MV-4-11 (cell line): ENCODE measurements at regions not wholly inside any gene's neighbourhood (a gene's known extent, or its start where the extent isn't known, plus 50 kb on each side); places are given as distances from the start of the nearest gene placed in this dataset.
"Not testable (repeated sequence)": the region's sequence is repeated elsewhere in the genome, so short reads cannot be mapped to it uniquely, and the experiment has no call there.

ENCODE experiments used
- DNase-seq: peaks from one replicate; lab custom pipeline; 2025; lab: John Stamatoyannopoulos, UW

DNA sequence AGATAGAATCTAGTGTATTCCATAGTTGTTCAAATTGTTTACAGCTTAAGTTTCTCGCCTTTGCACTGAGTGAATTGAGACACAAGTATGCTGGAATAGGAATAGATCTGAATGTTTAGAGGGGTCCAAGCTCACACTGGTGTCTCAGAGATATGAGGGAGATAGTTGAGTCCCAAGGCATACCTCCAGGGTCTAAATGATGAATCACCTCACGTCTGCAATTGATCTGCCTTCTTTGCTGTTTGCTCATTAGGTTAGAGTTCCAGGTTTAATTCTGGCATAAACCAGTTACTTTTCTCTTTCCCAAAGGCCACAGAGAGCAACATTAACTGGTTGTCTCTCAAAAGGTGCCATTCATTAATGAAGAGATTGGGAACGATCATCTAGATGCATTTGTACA, 106.3 kb upstream of the MME start:
- no peak for DNase-seq

DNA sequence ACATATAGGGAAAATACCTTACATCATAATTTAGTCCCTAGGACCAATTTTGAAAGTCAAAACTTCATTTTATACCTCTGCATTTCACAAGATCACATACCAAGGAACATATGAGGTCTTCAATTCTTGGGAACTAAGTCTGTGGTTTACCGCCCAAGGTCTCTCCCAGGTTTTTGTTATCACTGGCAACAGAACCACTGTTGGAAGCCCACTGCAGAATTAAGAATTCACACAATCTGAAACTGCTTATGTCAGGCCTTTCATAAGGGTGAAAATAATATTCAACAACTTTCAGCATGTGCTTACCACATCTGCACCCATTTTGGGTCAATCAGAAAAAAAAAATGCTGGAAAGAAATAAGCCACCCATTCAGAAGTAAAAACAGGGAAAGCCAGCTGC, 107.2 kb upstream of the MME start:
- no peak for DNase-seq

DNA sequence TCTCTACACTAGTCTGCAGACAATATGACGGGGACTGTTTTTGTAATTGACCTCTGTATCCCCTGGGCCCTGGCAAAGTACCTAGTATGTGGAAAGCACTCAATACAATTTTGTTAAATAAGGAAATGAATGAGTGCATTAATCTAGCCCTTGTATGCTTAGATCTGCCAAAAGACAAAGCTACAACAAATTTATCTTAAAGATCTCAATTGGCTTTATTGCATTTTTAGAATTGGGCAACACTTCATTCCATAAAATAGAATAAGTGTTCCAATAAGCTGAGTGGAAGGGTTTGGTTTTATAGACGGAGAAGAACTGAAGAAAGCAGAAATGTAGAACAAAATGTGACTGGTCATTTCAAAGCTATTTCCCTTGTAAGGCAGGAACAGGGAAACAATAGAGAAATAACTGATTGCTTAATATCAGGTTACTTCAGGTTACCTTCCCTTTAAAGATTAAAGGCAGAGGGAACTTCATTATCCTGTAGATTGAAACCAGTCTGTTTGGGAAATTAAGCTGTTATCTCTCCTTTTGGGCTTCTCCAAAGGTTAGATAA, 108.3 kb upstream of the MME start:
- no peak for DNase-seq

DNA sequence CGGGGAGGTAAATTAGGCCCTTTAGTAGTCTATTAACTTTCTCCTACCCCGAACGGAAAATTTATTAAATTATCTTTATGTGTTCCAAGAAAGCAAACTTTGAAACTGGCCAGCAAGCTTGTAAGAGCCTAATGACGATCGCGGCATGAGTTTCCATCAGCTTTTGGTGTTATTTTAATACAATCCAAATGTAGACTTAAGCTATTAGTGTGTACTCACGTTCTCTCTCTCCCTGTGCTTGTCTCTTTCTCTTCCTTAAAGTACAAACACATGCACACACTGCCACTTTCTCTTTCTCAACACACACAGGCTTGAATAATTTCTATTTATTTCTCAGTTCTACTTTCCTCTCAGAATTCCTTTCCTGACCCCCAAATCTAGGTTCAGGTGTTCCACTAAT, 108.8 kb upstream of the MME start:
- DNase-seq = no peak

DNA sequence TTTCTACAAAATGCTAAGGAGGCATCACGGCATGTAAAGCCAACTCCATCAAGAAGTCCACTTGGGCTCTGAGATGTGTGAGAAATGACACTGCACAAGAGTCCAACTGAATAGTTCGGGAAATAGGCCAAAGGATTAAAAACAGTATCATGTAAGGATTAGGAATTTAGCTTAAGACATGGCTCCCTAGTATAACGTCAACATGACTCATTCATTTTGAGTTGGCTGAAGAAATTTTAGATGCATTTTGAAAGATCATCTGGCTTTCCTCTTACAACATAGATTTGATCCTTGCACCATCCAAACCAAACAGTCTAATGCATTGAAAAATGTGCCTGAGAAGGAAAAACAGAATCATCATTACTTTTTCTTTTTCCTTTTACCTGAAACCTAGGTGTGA, 109.3 kb upstream of the MME start:
- no peak for DNase-seq

DNA sequence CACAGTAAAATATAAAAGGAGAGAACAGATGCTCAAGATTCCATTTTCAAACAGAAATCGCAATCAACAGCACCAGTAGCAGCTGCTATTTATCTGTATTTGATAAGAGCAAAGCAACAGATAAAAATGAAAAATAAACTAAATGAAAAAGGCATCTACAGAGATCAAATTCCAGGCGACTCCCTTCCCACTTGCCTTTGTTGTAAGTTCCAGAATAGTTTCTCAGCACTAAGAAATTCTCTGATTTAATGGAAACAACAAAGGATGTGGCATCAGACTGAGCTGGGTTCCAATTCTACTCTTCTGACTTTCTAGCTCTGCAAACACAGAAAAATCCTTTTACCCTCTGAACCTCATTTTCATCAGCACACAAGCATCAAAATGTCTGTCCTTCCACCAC, 110.8 kb upstream of the MME start:
- DNase-seq = no peak

DNA sequence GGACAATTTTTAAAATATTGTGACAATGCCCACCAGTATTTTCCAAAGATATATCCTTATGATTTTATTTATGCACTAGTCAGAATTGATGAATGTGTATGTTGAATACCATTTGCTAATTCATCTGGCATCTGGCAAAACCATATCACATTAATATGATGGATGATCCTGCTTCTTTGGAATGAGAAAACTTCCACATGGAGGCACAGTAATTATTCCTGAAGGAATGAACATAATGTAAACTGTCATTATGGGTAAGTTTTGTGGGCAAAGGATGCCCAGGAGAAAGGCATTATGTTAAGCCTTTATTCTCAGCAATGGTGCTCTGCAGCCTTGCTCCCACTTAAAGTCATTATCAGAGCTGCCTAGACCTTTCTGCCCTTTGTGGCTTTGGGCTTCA, 113.0 kb upstream of the MME start:
- DNase-seq = no peak

DNA sequence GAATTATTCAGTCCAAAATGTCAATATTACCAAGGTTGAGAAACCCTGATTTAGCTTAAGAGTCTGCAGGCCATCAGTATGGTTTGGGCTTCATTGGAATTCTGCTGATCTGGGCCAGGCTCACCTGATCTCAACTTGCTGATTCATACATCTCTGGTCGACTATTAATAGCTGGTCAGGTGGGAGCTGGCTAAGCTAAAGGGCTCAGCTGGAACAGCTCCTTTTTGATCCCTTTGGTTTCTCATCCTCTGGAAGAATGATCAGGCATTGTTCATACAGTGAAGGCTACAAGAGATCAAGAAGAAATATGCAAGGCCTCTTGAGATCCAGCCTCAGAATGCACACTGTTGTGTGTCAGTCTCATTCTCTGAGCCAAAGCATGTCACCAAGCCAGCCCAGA, 123.3 kb upstream of the MME start:
- DNase-seq = no peak

DNA sequence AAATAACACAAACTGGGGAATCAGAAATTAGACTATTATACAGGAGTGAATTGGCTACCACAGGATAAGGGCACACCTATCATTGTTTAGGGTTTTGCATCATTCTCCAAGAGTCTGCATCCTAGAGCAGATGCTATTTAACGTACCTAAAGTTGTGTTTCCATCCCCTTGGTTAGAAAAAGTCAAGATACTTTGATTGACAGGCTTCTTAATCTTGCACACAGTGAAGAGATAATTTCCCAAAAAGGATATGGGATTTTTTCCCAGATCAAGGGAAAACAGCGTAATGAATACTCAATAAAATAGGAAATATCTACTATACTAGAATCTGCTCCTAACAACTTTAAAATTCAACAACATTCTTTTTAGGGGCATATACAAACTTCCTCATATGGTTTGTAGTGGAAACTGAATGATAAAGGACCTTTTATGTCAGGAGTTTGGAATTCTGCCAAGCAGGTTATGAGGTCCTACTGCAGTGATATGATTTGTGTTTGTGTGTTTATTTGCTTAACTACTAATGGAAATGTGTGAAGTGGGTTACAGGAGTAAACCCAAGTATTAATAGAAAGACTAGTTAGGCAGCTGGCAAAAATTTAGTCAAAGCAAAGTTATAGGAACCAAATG, 124.1 kb upstream of the MME start:
- no peak for DNase-seq

DNA sequence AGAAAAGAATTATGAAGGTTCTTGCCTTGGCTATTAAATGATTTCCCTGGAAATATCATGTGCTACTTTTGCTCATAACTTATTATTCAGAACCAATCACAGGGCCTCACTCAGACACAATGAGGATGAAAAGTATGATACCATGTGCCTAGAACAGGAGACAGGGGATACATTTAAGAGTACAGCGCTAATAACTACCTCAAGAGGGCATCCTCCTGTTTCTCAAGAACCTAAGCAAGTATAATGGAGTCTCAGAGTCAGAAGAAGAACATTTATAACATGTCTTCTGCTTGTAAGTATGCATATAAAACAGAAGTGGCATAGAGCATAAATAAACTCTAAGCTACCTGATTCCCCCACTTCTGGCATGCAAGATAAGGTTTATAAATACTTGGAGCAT, 125.4 kb upstream of the MME start:
- no peak for DNase-seq

DNA sequence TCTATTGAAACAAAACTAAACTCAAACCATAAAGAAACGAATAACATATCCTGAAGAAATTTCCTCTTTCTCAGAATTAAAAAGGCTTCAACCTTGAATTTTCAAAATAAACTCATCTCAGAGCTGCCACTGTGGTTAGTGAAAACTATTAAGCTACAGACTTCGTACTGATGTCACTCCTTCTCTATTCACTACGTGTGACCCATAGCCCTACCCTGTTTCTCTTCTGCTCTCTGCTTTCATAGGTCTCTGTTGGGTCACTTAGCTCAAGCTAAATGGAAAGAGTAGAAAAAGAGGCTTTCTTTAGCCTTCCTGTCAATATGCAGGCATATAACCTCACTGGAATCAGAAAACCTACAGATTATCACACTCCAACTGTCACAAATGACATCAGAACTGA, 126.6 kb upstream of the MME start:
- no peak for DNase-seq

DNA sequence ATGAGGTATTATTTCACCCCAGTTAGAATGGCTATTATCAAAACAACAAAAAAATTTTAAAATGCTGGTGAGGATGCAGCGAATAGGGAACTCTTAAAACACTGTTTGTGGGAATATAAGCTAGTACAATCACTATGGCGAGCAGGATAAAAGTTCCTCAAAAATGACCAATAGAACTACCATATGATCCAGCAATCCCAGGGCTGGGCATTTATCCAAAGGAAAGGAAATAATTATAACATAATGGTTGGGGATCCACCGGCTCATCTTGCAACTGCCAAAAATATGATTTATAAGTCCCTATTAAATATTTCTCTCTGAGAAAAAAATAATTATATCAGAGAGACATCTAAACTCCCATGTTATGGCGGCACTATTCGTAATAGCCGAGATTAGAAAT, 127.6 kb upstream of the MME start:
- no peak for DNase-seq

DNA sequence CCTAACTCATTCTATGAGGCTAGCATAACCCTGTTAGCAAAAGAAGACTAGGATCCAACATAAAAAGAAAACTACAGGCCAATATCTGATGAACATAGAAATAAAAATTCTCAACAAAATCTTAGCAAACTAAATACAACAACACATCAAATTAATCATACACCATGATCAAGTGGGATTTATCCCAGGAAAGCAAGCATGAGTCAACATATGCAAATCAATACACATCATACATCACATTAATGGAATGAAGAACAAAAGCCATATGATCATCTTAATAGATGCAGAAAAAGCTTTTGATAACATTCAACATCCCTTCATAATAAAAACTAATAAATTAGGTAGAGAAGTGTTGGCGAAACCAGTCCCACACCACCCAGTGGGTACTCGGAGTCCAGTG, 136.1 kb upstream of the MME start:
- no peak for DNase-seq

DNA sequence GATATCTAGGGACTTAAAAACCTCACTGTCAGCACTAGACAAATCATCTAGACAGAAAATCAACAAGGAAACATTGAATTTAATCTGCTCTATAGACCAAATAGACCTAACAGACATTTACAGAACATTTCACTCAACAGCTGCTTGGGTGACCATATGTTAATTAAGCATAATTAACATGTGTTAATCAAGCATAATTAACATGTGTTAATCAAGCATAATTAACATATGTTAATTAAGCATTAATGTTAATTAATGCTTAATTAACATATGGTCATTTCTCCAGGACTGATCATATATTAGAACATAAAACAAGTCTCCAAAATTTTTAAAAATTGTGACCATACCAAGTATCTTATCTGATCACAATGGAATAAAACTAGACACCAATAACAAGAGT, 137.3 kb upstream of the MME start:
- DNase-seq = no peak

DNA sequence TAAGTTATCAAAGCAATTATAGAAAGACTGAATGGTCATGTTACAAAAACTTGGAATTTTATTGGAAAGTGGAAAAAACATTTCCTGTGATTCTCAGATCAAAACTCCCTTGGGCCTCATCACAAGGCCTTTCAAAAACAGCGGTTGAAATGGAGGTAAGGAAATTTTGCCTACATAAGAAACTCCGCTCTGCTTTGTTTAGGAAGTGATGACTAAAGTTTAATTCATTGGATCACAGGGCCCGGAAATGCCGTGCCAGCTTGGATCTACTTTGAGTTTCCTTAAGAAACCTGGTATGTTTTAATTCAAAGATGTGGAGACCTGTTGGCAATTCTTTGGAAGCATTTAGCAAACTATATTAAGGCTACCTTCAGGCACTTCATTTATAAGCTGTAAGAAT, 143.9 kb upstream of the MME start:
- DNase-seq = no peak

DNA sequence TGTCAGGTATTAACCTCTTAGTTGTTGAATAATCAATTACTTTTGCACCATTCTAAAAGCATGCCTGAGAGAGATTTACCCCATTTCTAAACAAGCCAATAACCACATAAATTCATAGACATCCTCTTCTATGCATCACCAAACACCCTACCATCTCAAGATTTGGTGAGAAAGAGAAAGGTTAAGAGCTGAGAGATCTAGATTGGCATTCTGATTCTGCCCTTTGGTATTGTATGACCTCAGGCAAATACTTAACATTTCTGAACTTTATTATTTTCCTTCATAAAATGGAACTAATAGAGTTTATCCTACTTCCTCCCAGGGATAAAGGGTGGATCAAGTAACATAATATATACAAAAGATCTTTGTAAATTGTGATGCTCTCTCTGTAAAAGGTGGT, 146.5 kb upstream of the MME start:
- no peak for DNase-seq

DNA sequence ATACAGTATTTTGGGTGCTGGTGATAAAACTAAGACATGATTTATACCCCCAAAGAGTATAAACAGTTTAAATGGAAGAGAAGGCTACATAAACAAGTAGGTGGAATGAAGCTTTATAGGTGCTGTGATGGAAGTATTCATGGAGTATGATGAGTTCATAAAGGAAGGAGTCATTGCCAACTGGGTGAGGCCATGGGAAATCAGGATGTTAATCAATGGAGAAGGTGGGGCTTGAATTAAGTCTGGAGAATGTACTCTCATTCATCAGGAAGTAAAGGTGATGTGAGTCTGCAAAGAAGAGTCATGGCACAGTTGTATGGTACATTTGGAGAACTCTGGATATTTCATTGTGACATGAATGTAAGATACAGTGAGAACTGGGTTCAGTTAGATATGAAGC, 147.5 kb upstream of the MME start:
- no peak for DNase-seq

DNA sequence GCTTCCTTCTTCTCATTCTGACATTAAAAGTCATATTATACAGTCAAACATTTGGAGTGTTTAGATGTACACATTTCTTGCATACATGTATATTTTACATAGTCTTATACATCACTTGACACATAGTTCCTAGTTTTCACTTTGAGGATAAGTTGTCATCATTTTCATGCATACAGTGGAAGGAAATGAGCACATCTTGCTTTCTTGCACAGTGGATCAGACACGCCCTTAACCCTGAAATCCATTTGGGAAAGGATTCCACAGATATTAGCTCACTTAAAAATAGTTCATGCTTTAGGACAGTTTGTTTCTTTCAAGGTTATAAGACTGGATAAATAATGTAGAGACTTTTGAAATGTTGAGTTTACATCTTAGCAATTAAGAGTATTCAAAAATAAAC, 148.6 kb upstream of the MME start:
- DNase-seq = no peak

DNA sequence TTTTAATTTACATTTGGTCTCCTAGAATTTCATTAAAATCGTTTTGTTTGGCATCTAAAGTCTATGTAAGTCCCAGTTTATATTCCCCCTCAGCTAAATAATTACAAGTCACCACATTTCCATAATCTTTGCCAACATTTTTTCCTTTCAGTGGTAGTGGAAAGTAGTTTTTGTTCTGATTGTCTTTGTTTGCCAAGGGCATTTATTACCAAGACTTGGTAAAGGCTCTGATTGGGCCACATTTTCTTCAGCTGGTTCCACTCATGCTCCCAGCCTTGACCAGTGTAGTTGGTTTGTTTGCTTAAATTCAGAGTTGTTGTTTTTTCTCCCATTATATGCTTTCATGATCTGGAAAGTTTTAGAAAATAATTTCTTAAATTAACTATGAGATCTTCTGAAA, 153.4 kb upstream of the MME start:
- no peak for DNase-seq

DNA sequence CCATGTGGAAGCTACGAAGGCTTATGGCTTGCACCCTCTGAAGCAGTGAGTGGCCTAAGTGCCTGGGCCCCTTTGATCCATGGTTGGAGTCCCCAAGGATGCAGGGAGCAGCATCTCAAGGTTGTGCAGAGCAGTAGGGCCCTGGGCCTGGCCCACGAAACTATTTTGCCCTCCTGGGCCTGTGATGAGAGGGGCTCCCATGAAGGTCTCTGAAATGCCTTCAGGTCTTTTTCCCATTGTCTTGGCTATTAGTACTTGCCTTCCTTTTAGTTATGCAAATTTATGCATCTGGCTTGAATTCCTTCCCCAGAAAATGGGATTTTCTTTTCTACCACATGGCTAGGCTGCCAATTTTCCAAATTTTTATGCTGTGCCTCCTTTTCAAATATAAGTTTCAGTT, 158.8 kb upstream of the MME start:
- no peak for DNase-seq

DNA sequence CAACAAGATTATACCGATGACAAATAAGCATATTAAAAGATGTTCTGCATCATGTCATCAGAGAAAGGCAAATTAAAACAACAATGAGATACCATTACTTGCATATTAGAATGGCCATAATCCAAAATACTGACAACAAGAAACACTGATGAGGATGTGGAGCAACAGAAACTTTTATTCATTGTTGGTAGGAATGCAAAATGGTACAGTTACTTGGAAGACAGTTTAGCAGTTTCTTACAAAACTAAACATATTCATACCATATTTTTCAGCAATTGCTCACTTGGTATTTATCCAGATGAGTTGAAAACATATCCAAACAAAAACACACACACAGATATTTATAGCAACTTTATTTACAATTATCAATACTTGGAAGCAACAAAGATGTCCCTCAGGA, 160.9 kb upstream of the MME start:
- no peak for DNase-seq

DNA sequence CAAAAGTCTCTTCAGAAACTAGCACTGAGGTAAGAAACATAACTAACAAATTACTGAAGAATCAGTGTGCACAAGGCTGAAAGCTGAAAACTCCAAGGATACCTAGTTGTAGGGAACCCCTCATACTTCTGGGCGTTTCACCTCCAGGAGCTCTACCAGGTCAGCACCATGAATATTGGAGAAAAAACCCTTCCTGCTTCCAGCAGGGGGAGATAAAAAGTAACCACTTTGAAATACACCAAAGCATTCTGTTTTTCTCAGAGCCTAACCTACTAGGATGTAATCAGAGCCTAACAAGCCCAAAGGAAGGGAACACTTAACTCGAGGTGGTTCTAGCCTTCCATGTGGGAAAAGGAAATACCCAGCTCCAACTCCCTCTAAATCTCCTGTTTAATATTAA, 175.8 kb upstream of the MME start:
- DNase-seq = peak; percentile 1

DNA sequence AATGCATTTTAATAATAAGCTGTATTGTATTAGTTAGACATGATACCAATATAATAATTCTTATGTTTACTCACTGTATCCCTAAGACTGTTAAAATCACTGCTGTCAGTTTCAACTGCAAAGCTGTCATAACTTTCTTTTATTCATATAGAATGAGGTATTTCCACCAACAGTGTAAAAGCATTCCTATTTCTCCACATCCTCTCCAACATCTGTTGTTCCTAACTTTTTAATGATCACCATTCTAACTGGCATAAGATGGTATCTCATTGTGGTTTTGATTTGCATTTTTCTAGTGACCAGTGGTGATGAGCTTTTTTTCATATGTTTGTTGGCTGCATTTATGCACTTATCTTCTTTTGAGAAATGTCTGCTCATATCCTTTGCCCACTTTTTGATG, 177.6 kb upstream of the MME start:
- DNase-seq = not testable (repeated sequence)

DNA sequence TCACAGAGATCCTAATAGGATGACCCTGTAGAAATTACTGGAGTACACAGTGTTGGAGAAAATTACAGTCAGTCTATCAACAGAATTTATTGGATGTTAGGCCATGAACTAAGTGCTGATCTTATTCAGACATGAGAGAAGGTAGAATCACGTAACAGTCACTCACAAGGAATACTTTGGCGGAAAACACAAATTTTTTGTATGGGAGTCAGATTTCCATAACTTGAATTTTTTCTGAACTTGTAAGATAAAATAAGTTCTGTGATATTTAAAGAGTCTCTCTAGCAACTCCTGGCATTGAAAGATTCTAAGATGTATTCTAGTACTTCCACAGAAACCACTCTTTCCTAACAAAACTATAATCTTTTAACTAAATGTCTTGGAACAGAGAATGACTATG, 178.8 kb upstream of the MME start:
- no peak for DNase-seq

DNA sequence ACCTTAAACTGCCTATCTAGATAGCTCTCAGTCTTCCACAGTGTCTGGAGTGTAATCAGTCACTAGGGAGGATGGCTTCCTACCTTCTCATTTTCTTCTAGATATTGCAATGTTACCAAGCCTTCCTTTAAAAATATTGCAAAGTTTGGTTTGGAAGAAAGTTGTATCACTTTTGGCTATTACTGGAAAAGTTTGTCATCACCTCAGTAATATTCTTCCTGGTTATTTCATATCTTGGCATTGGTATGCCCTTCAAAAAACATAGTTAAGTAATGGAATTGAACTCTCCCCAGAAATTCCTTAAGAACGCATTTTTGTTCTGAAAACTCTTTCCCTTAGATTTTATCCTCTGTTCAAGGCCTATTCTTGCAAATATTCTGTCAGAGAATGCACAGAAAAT, 179.3 kb upstream of the MME start:
- no peak for DNase-seq
